OCI-LY1 (cell line): ENCODE measurements at regions not wholly inside any gene's neighbourhood (a gene's known extent, or its start where the extent isn't known, plus 50 kb on each side); places are given as distances from the start of the nearest gene placed in this dataset.

Experiments used
- EZH2 ChIP-seq: fragments of 200-600 bp; sonication (generic), shearing (Covaris generic); IDR thresholded peaks from 2 replicates; pipeline ENCODE4 v1.8.0; 2017; ENCODE audit warnings: borderline replicate concordance, mixed run types, mild to moderate bottlenecking, antibody characterized with exemption, low read length, moderate library complexity, mixed read lengths
- TF ChIP-seq, protein P1 (sequence below): fragments of 200-600 bp; sonication (generic), shearing (Covaris generic); IDR thresholded peaks from 2 replicates; pipeline ENCODE4 v1.5.1; 2017; ENCODE audit warnings: mild to moderate bottlenecking, antibody characterized with exemption, low read length, moderate library complexity, mixed read lengths

DNA sequence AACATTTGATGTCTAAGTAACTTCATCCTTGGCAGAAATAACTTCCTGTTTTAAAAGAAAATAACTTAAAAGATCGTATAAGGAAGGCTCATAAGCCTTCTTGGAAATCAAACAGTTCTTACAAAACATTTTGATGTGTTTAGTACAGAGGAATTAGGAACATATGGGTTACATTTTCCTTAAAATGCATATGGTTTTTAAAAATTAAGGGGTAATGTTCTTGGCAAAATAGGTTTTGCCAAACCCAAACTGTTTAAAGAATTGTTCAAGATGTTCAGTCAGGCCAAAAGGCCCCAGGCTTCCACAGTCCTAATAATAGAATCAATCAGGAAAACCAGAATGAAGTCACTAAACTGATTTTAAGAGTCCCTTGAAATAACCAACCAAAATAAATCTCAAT is 142.7 kb upstream of the SLC35B3 start:
- TF ChIP-seq EZH2: no peak
- TF ChIP-seq, protein P1, sequence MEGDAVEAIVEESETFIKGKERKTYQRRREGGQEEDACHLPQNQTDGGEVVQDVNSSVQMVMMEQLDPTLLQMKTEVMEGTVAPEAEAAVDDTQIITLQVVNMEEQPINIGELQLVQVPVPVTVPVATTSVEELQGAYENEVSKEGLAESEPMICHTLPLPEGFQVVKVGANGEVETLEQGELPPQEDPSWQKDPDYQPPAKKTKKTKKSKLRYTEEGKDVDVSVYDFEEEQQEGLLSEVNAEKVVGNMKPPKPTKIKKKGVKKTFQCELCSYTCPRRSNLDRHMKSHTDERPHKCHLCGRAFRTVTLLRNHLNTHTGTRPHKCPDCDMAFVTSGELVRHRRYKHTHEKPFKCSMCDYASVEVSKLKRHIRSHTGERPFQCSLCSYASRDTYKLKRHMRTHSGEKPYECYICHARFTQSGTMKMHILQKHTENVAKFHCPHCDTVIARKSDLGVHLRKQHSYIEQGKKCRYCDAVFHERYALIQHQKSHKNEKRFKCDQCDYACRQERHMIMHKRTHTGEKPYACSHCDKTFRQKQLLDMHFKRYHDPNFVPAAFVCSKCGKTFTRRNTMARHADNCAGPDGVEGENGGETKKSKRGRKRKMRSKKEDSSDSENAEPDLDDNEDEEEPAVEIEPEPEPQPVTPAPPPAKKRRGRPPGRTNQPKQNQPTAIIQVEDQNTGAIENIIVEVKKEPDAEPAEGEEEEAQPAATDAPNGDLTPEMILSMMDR: no peak
